Rectal smooth muscle tissue (tissue), 1 donor: ENCODE measurements at regions not wholly inside any gene's neighbourhood (a gene's known extent, or its start where the extent isn't known, plus 50 kb on each side); places are given as distances from the start of the nearest gene placed in this dataset.

ENCODE experiments used
- H3K27ac ChIP-seq: one replicate; pipeline ENCODE4 v1.7.0; 2013; ENCODE audit warnings: low read depth, low read length, inconsistent platforms
- H3K27me3 ChIP-seq: one replicate; pipeline ENCODE4 v1.7.0; 2013; ENCODE audit warnings: low read length; ENCODE audit not compliant: control insufficient read depth, insufficient read depth
- H3K36me3 ChIP-seq: one replicate; pipeline ENCODE4 v1.7.0; 2013; ENCODE audit warnings: low read length; ENCODE audit not compliant: control insufficient read depth, insufficient read depth
- H3K4me1 ChIP-seq: one replicate; pipeline ENCODE4 v1.7.0; 2013; ENCODE audit warnings: low read length; ENCODE audit not compliant: control insufficient read depth, insufficient read depth
- H3K4me3 ChIP-seq: one replicate; pipeline ENCODE4 v1.7.0; 2013; ENCODE audit warnings: low read length
- H3K9ac ChIP-seq: one replicate; pipeline ENCODE4 v1.7.0; 2013; ENCODE audit warnings: low read length

GRCh38 chr18:45374236-45374635 is 241.0 kb upstream of the SLC14A2 start:
- H3K27me3 ChIP-seq: no peaks in the 10 kb centered on the region
- no peak overlapping the region for H3K4me3 ChIP-seq
- no peak overlapping the region for H3K27ac ChIP-seq
- no peaks in the 10 kb centered on the region for H3K4me1 ChIP-seq
- H3K36me3 ChIP-seq: no peaks in the 10 kb centered on the region
- H3K9ac ChIP-seq: no peak overlapping the region

DNA sequence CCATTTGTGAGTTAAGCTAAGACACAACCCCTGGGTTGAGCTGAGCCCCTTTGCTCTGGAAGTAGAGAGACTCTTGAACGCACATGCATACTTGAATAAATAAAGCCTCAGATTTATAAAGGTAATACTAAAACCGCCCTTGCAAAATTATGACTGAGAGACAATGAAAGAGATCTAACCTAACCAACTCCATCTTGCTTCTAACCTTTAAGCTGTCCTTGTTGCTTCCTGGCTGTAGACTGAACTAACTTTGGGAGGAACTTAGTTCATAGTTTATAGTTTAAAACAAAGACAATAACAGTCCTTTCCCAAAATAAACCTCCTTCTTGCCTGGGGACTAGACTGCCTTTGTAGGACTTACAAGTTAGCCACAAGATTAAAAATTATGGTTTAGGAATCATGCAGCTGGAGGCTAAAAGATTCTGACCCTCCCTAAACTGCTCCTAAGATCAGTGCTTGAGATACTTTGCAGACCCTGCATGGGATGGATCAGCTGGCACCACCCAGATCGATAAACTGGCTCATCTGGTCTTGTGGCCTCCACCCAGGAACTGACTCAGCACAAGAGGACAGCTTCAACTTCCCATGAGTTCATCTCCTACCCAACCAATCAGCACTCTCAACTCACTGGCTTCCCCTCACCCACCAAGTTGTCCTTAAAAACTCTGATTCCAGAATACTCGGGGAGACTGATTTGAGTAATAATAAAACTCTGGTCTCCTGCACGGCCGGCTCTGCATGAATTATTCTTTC is 240.2 kb upstream of the SLC14A2 start:
- H3K27me3 ChIP-seq: no peaks in the 10 kb centered on the region
- no peak overlapping the region for H3K27ac ChIP-seq
- no peaks in the 10 kb centered on the region for H3K36me3 ChIP-seq
- H3K9ac ChIP-seq: no peak overlapping the region
- no peaks in the 10 kb centered on the region for H3K4me1 ChIP-seq
- no peak overlapping the region for H3K4me3 ChIP-seq

DNA sequence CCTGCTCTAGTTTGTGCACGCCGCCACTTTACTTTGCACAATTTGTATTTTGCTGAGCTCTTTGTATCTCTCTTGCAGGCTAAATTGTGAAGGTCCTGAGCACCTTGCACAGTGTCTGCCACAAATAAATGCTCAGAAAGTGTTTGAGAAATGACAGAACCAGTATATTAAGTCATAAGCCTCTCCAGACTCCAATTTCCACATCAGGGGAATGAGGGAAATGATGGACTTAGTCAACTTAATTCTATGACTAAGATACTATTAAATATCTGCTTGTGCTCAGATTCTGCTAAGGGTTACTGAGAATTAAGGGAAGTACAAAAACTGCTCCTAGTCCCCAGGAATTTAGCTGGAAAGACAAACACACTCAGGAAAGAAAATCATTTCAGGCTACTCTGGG is 239.1 kb upstream of the SLC14A2 start:
- Histone ChIP-seq H3K36me3 (no peaks in the 10 kb centered on the region), H3K27me3 (no peaks in the 10 kb centered on the region), H3K9ac (no peak overlapping the region), H3K4me1 (no peaks in the 10 kb centered on the region), H3K4me3 (no peak overlapping the region), H3K27ac (no peak overlapping the region)

- Histone ChIP-seq H3K4me1 (no peaks in the 10 kb centered on the region), H3K27ac (no peak overlapping the region), H3K9ac (no peak overlapping the region), H3K36me3 (no peaks in the 10 kb centered on the region), H3K27me3 (no peaks in the 10 kb centered on the region), H3K4me3 (no peak overlapping the region)
These were observed 237.0 kb upstream of the SLC14A2 start for GRCh38 chr18:45378308-45378707.

DNA sequence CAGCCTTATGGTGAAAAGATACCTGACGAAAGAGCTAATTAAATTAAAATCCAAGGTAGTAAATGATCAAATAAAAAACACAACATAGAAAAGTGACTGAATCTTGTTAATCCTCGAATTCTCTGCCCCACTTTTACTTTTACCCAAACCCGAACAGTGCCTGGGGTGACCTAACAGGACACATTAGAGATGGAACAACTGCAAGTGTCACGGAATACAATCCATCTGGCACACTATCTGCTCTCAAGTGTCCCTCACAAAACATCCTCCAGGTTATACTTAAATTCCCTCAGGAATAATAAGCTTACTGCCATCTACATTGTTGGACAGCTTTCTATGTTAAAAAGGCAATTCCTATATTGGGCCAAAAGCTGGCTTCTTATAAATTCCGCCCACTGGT is 236.3 kb upstream of the SLC14A2 start:
- Histone ChIP-seq H3K4me1 (no peaks in the 10 kb centered on the region), H3K27me3 (no peaks in the 10 kb centered on the region), H3K4me3 (no peak overlapping the region), H3K36me3 (no peaks in the 10 kb centered on the region), H3K27ac (no peak overlapping the region), H3K9ac (no peak overlapping the region)

DNA sequence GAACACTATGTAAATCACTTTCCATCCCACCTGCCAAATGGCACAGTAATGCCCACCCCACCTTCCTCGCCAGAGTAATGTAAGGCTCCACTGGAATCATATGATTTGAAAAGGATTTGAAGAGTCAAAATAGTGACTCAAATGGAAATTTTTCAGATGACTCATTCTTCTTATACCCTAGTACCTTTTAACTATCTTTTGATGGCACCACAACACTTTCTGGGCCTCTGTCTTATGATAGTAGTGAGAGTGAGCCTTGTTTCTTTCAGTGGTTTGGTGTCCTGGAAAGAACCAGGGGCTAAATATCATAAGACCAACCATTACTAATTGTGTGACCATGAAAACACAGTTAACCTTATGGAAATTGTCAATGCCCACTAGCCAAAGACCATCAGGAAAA is 235.4 kb upstream of the SLC14A2 start:
- H3K27ac ChIP-seq: no peak overlapping the region
- no peak overlapping the region for H3K9ac ChIP-seq
- no peak overlapping the region for H3K4me3 ChIP-seq

DNA sequence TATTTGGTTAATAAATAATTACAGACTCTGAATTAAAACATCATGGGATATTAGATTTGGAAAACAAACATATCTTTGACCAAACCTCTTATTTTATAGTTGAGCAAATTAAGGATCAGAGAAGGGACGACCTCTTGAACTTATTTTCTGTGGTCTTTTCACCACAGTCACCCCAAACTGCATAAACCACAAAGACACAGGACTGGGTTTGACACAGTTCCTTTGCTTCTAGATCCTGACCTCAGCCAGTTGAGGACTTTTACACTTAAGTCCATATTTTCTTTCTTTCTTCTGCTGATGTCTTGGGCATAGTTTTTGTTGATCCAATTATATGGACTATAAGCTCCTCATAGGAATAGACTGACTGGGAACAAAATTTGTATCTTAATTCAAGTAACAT is 234.0 kb upstream of the SLC14A2 start:
- Histone ChIP-seq H3K36me3 (no peaks in the 10 kb centered on the region), H3K4me1 (no peaks in the 10 kb centered on the region), H3K27ac (no peak overlapping the region), H3K4me3 (no peak overlapping the region), H3K9ac (no peak overlapping the region), H3K27me3 (no peaks in the 10 kb centered on the region)

More for the DNA sequence above, 235.4 kb upstream of the SLC14A2 start:
- Histone ChIP-seq H3K36me3 (no peaks in the 10 kb centered on the region), H3K4me1 (no peaks in the 10 kb centered on the region), H3K27me3 (no peaks in the 10 kb centered on the region)

DNA sequence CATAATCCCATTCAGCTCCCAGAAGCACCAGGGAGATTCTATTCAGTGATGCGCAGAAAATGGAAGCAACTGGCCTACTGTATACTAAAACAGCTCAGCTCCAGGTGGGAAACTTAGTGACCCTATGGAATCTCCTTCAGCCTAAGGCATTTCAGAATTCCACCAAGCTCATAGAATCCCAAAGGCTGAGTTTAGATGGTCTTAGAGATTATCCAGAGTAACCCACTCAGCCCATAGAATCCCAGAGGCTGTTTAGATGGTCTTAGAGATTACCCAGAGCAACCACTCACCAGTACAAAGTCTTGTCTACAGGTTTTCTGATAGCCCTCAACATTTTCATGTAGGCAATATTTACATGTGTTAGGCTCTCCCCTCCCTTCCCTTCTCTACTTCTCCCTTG is 232.0 kb upstream of the SLC14A2 start:
- Histone ChIP-seq H3K9ac (no peak overlapping the region), H3K36me3 (no peaks in the 10 kb centered on the region), H3K27me3 (no peaks in the 10 kb centered on the region), H3K4me3 (no peak overlapping the region), H3K4me1 (no peaks in the 10 kb centered on the region), H3K27ac (no peak overlapping the region)

DNA sequence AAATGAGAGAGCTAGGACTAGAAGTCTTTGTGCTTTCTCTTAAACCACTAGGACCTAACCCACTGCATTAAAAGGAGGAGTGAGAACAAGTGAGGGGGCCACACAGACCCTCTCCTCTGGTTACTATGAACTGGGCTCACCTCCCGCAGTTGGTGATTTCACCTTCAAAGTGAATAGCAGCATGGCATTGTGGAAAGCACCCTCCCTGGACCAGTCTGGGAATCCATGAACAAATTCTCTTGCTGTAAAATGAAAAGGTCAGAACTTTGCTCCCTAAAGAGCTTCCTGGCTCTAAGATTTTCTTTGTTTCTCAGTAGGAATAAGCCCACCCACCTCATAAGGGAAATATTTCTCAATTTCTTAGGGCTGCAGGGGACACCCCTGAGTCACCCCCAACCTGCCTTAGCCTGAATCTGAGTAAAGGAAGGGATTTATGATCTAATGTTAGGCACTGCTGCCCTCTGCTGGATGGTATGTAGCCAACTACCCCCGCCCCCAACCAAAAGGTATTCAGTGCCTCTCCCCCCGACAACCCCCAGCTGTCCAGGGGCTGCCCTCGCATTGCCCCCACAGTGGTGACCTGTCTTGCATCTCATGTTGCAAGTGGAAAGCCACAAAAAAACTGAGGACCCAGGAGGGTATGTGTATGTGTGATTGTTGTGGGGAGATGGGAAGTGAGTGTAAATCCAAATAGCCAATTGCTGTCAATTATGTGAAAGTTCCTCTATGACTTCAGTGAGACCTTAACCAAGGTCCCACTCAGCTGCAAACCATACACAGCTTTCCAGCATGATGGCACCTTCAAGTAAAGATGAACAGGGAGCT is 230.9 kb upstream of the SLC14A2 start:
- no peaks in the 10 kb centered on the region for H3K27me3 ChIP-seq
- no peak overlapping the region for H3K27ac ChIP-seq
- H3K4me1 ChIP-seq: no peaks in the 10 kb centered on the region
- H3K9ac ChIP-seq: no peak overlapping the region
- no peaks in the 10 kb centered on the region for H3K36me3 ChIP-seq
- no peak overlapping the region for H3K4me3 ChIP-seq

GRCh38 chr18:45384962-45385315 is 230.3 kb upstream of the SLC14A2 start:
- H3K27me3 ChIP-seq: no peaks in the 10 kb centered on the region
- H3K36me3 ChIP-seq: no peaks in the 10 kb centered on the region
- H3K4me3 ChIP-seq: no peak overlapping the region
- no peak overlapping the region for H3K9ac ChIP-seq
- H3K27ac ChIP-seq: no peak overlapping the region
- no peaks in the 10 kb centered on the region for H3K4me1 ChIP-seq

GRCh38 chr18:45386041-45386655 is 229.1 kb upstream of the SLC14A2 start:
- Histone ChIP-seq H3K36me3 (no peaks in the 10 kb centered on the region), H3K9ac (no peak overlapping the region)

GRCh38 chr18:45387229-45387628 is 228.0 kb upstream of the SLC14A2 start:
- no peaks in the 10 kb centered on the region for H3K27me3 ChIP-seq
- H3K4me1 ChIP-seq: no peaks in the 10 kb centered on the region
- H3K9ac ChIP-seq: no peak overlapping the region
- H3K36me3 ChIP-seq: no peaks in the 10 kb centered on the region
- no peak overlapping the region for H3K27ac ChIP-seq
- H3K4me3 ChIP-seq: no peak overlapping the region

More at GRCh38 chr18:45386041-45386655, 229.1 kb upstream of the SLC14A2 start:
- Histone ChIP-seq H3K4me3 (no peak overlapping the region), H3K27me3 (no peaks in the 10 kb centered on the region), H3K27ac (no peak overlapping the region), H3K4me1 (no peaks in the 10 kb centered on the region)
